Motor neuron (in vitro differentiated cells): ENCODE measurements at regions not wholly inside any gene's neighbourhood (a gene's known extent, or its start where the extent isn't known, plus 50 kb on each side); places are given as distances from the start of the nearest gene placed in this dataset.
"Not testable (repeated sequence)": the region's sequence is repeated elsewhere in the genome, so short reads cannot be mapped to it uniquely, and the experiment has no call there.

ENCODE experiments used
- ATAC-seq, 8 experiments: fragments of 200-7000 bp; cut with Tn5 transposase; replicated peaks in 6 of 8; 2 replicates each; pipeline ENCODE4 v1.8.0; 2021; ENCODE audit warnings: mild to moderate bottlenecking in 8 of 8, moderate library complexity in 8 of 8
- H3K27ac ChIP-seq, 2 donors: fragments of 250-450 bp; sonication (Bioruptor Pico); 2 replicates each; pipeline ENCODE4 v1.9.0; 2021; ENCODE audit warnings: antibody characterized with exemption in 2 of 2, mild to moderate bottlenecking in 2 of 2, moderate library complexity in 1 of 2
- H3K4me1 ChIP-seq, 2 donors: fragments of 250-450 bp; sonication (Bioruptor Pico); replicated peaks in 1 of 2; 2 replicates each; pipeline ENCODE4 v1.6.1; 2021; ENCODE audit warnings: antibody characterized with exemption in 2 of 2, mild to moderate bottlenecking in 2 of 2, moderate library complexity in 1 of 2
- H3K4me3 ChIP-seq, 5 donors: fragments of 250-450 bp; sonication (Bioruptor Pico); 2 replicates each; pipeline ENCODE4 v1.9.0; 2021; ENCODE audit warnings: antibody characterized with exemption in 5 of 5, mild to moderate bottlenecking in 5 of 5, moderate library complexity in 4 of 5
- WGBS, 10 experiments: fragments of 450-650 bp; shearing (Covaris generic); methylation state at CpG; one replicate each; pipeline ENCODE4 v1.0.0; 2022; 5-methylcytosine and 5-hydroxymethylcytosine counted together
- in situ Hi-C, 9 experiments: fragments of 400-800 bp; cut with MboI; loops; one replicate each; pipeline ENCODE4 v1.15.0; 2021; ENCODE audit warnings: low sequenced_read_pairs in 9 of 9, low pct_unique_long_range_greater_than_20kb in 2 of 9; ENCODE audit not compliant: unreplicated experiment in 9 of 9

GRCh38 chr3:184502123-184502667 lies 59.4 kb upstream of the EPHB3 start:
- 67 to 100% (median 91%) methylated on average over 1 to 4 of the region's 4 CpGs for WGBS, 10 experiments
- H3K27ac ChIP-seq = no peak overlapping the region
- no peak for ATAC-seq
- H3K4me1 ChIP-seq = peaks cover 0 to 7% of the 10 kb centered on the region in 2 donors
- in situ Hi-C loops = no loop called here
- no peak overlapping the region for H3K4me3 ChIP-seq

- H3K4me1 ChIP-seq, H3K27ac ChIP-seq, H3K4me3 ChIP-seq, ATAC-seq, in situ Hi-C loops: not testable (repeated sequence)
- WGBS, 10 experiments = 0 to 100% (median 50%) methylated on average over 1 to 3 of the region's 6 CpGs; no CpG with 5 or more reads in 3 of the 10 experiments
Measured at GRCh38 chr3:184502841-184503240, 58.7 kb upstream of the EPHB3 start.

GRCh38 chr3:184503647-184504046 lies 57.9 kb upstream of the EPHB3 start:
- in situ Hi-C loops = no loop called here
- ATAC-seq = no peak
- Histone ChIP-seq H3K4me3 (no peak overlapping the region), H3K4me1 (peaks cover 0 to 7% of the 10 kb centered on the region in 2 donors), H3K27ac (no peak overlapping the region)
- WGBS, 10 experiments = 20 to 76% (median 67%) methylated on average over 1 to 2 of the region's 2 CpGs; no CpG with 5 or more reads in 4 of the 10 experiments

DNA sequence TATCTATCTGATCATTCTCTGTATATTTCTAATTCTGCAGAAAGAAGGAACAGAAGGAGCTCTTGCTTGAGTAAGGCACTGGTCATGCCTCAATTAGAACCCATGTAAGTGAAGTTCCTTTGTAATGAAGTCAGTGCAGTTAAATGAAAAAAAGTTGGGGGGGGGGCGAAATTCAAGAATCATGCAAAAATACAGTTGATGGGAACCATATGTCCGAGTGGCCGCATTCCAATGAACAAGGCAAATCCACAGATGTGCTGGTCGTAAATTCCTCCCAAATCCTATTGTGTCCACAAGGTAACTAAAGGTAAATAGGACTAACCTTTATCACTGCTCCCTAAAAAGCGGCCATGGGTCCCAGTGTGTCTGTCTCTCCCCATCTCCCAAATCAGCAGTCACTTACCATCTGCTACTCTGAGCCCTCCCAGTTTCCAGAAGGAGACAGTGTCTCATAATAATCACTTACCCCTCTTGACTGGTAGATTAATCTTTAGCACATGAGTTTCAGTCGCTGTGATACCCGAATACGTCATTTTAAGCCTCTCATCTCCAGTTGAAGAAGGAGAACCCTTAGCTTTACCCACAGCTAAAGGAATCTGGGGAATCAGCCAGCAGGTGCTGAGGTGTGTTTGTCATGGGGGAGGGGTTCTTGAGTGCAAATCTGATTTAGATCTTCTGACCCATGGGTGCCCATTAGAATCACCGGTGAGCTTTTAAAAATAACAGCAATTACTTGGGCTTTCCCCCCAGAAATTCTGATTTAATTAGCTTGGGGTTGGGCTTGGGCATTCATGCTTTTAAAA lies 56.3 kb upstream of the EPHB3 start:
- H3K4me3 ChIP-seq = no peak overlapping the region
- no peak overlapping the region for H3K27ac ChIP-seq
- WGBS, 10 experiments = 0 to 100% (median 71%) methylated on average over 2 to 8 of the region's 9 CpGs
- in situ Hi-C loops = no loop called here
- ATAC-seq = peak in 3 of 8 experiments; percentile 66 to 82 (median 72)
- H3K4me1 ChIP-seq = peaks cover 0 to 6% of the 10 kb centered on the region in 2 donors

DNA sequence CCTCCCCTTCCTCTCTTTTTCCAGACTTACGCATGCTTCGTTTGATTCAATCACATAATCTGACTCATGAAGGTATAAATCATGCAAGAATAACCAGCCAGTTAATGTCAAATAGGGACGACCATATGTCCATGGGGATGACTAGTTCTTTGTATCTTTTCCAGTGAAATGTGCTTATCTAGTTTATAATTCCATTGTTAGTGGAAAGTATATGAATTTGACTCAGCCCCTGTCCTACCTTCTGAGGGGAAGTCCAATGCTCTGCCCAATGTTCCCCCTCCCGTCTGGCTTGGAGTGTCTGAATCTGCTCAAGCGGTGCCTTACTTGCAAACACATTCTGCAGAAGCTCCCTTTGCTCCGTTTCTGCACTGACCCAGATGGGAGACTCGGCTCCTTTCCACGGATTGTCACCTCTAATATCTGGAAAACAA lies 55.0 kb upstream of the EPHB3 start:
- peak in 7 of 8 experiments; percentile 65 to 95 (median 84) for ATAC-seq
- WGBS, 10 experiments = 9 to 57% (median 28%) methylated on average over 2 to 7 of the region's 8 CpGs; no CpG with 5 or more reads in 3 of the 10 experiments
- no peak overlapping the region for H3K27ac ChIP-seq
- H3K4me3 ChIP-seq = no peak overlapping the region
- H3K4me1 ChIP-seq = no peaks in the 10 kb centered on the region
- in situ Hi-C loops = no loop called here

DNA sequence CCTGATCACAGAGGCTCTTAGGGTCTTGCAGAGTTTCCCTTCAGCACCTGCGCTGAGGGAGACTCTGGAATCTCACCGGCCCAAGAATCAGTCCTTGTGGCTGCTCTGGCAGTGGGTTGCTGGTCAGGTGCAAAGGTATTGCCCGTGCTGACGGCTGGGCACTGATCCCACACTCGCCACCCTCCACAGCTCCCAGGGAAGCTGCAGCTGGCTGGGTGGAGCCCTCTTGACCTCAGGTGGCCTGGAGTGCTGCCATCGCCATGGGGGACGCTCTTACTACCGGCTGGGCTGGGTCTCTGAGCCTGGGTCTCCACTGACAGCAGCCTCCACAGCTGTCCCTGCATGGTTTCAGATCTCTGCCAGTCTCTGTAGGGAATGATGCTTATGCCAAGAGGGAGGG lies 52.6 kb upstream of the EPHB3 start:
- no peak overlapping the region for H3K27ac ChIP-seq
- 60 to 90% (median 72%) methylated on average over 1 to 2 of the region's 8 CpGs; no CpG with 5 or more reads in 6 of the 10 experiments for whole genome bisulfite sequencing, 10 experiments
- ATAC-seq = no peak
- no peak overlapping the region for H3K4me3 ChIP-seq
- H3K4me1 ChIP-seq = peaks cover 0 to 1% of the 10 kb centered on the region in 2 donors
- in situ Hi-C loops = no loop called here

DNA sequence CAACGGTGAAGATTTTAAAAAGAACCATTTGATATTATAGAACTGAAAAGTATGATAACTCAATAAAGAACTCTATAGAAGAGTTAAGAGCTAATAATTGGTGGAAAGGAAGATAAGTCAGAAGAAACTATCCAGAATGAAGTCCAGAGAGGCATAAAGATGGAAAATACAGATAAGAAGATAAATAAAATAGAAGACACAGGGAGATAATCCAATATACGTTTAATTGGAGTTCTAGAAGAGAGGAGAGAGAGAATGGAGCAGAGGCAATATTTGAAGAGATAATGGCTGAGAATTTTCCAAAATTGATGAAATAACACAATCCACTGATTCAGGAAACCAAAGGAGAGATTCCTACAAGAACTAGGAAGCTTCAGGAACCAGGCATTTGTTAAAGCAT lies 49.8 kb upstream of the EPHB3 start:
- in situ Hi-C loops = no loop called here
- Histone ChIP-seq H3K4me3 (no peak overlapping the region), H3K27ac (no peak overlapping the region), H3K4me1 (peaks cover 0 to 6% of the 10 kb centered on the region in 2 donors)
- WGBS, 10 experiments = 67 to 100% (median 88%) methylated on average over 1 to 2 of the region's 2 CpGs
- ATAC-seq = no peak
